NCI-H2171 (cell line): ENCODE measurements at regions not wholly inside any gene's neighbourhood (a gene's known extent, or its start where the extent isn't known, plus 50 kb on each side); places are given as distances from the start of the nearest gene placed in this dataset.
A peak's percentile ranks its signal among the peaks of the same experiment; 100 is the strongest.
"Not testable (repeated sequence)": the region's sequence is repeated elsewhere in the genome, so short reads cannot be mapped to it uniquely, and the experiment has no call there.

Experiments
- DNase-seq: peaks from one replicate; lab custom pipeline; 2025; lab: John Stamatoyannopoulos, UW

DNA sequence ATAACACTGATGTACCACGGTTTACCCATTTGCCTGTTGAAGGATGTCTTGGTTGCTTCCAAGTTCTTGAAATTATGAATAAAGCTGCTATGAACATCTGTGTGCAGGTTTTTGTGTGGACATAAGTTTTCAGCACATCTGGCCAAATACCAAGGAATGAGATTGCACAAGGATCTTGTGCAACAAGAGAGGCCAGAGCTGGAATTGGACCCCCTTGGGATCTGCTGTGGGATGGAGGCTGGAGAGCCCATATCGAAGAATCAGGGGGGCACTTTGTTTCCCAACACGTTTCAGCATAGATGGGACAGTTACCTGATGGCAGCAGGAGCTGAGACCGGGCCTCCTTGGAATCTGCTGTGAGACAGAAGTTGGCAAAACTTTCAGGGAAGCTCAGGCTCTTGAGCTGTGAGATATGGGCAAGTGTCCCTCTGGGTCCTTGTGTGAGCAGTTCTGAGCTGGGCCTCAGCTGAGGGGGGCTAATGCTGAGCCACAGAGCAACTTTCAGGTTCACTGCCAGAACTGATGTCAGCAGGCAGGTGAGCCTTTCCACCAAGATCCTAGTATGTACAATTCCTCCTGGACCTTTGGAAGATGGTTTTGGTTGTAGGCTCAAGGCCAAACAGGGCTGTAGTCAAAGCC is 115.2 kb upstream of the RAB18 start:
- no peak for DNase-seq

DNA sequence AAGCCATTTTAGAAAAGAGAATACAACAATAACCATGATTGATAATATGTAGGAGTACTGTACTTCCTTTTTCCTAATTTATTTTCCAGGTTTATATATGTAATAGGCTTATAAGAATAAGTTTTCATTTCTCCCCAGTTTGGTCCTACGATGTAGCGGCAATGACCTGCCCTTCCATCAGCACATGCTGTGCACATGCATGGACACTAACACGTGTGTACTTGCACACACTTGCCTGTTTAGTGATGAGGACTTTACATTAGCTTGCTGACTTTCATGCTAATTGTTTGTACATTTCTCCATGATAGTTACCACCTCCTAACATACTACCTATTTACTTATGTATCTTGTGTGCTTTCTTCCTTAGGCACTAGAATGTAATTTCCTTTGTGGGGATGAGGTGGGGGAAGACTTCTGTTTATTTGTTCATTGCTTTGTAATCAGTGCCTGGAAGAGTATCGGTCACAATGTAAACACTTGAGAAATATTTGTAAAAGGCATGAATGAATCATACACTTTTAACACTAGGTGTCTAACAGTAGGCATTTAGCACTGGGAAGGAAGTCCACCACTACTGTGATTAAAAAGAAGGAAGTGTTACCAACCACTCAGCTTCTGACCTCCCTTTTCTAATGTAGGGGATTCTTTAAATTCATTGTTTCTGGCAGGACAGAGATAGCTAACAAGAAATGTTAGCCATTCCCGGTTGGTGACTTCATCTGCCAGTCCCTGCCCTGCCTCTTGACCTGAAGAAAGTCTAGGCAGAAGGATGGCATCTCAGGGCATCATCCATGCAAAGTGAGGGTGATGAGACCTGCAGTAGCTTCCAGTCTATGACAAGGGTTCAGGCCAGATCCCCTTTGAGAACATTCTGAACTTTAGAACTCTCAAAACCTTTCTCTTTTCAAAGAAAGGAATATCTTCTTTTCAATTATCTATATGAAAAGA is 120.2 kb upstream of the RAB18 start:
- no peak for DNase-seq

DNA sequence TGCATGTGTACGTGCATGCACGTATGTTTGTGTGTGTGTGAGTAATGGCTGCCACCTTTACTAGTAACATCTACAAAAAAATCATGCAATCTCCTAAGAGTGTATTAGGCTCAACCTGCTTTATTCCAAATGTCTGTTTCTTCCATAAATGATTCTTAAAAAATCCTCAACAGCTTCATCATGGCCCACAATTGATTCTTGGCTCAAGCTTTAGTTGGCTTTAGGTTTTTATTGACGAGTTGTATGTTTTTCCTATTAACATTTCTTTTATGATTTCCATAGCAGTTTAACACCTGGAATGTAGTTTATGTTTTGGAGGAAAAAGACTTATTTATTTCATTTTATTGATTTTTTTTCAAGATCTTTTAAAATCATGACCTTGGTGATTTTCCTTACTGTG is 121.9 kb upstream of the RAB18 start:
- no peak for DNase-seq

DNA sequence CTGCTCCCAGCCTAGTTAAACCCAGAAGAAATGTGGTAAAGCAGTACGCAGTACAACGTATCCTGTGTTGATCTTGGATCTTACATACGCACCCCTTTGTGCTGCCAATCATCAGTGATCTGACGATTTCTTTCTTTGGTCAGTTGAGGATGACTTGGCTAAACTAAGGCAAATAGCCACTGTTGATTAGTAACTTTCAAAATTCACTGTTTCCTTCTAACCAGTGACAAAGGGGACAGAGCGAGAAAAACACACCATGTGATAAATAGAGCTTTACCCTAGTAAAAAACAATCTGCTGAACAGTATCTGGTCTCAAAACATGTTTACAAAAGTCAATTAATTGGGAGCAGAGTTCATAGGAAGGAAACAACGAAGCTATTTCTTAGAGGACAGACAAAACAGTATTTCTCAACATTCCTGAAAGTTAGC is 123.2 kb upstream of the RAB18 start:
- DNase-seq: no peak

DNA sequence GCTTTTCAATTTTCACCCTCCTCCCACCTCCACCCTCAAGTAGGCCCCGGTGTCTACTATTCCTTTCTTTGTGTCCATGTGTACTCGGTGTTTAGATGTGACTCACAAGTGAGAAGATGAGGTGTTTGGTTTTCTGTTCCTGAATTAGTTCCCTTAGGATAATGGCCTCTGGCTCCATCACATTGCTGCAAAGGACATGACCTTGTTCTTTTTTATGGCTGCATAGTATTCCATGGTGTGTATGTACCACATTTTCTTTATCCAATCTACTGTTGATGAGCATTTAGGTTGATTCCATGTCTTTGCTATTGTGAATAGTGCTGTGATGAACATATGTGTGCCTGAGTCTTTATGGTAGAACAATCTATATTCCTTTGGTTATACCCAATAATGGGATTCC is 125.1 kb upstream of the RAB18 start:
- DNase-seq: not testable (repeated sequence)

DNA sequence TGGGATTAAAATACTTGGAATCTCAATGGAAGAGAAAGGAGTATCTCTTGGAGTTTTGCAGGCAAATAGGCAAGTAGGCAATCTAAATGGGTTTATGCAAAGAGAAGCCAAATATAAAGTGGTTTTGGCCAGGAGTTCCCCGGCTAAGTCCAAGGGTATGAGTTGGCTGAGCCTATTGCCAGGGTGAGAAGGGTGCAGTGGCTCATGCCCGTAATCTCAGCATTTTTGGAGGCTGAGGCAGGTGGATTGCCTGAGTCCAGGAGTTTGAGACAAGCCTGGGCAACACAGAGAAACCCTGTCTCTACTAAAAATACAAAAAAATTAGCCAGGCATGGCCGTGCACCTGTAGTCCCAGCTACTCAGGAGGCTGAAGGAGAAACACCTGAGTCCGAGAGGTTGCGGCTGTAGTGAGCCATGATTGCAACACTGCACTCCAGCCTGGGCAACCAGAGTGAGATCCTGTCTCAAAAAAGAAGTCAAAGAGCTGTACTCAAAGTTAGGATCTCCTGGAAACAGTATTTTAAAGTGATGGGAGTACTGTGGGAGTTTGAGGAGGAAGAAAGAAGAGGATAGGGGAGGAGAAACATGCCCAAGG is 130.4 kb upstream of the RAB18 start:
- DNase-seq: no peak

DNA sequence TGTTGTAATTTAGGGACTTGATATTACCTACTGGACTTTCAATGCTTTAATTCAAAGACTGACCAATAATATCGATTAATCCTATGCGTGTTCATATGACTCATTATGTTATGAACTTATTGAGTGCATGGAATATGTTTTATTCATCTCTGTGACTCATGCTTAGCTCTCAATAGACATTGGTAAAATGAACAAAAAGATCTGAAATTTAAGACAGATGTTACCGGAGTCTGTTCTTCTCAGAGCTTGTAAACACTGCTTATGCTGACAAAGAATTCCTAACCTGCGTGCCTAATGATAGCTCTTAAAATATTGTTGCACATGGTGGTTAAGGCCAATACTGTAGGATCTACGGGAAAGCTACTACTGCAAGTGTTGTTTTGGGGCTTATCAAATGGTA is 131.5 kb upstream of the ACBD5 start:
- DNase-seq: no peak

DNA sequence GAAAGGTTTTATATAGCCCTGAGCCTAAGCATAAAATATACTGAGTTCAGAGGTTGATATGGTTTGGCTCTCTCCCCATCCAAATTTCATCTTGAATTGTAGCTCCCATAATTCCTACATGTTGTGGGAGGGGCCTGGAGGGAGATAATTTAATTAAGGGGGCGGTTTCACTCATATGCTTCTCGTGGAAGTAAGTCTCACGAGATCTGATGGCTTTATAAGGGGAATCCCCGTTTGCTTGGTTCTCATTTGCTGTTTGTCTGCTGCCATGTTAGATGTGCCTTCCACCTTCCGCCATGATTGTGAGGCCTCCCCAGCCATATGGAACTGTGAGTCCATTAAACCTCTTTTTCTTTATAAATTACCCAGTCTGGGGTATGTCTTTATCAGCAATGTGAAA is 130.8 kb upstream of the ACBD5 start:
- not testable (repeated sequence) for DNase-seq

DNA sequence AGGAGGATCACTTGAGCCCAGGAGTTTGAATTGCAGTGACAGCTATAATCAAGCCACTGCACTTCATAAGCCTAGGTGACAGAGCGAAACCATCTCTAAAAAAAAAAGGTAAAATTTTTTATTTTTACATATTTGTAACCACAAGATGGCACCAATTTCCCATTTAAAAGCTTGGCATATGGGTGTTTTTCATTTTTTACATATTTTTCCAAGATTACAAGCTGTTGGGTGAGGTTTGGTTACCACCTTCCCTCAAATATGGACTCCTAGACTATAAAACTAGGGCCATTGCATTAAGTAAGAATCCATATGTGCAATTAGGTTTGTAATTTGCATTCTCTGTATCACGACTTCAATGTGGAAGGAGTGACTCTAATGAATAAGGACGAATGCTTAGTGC is 129.3 kb upstream of the ACBD5 start:
- DNase-seq: no peak

DNA sequence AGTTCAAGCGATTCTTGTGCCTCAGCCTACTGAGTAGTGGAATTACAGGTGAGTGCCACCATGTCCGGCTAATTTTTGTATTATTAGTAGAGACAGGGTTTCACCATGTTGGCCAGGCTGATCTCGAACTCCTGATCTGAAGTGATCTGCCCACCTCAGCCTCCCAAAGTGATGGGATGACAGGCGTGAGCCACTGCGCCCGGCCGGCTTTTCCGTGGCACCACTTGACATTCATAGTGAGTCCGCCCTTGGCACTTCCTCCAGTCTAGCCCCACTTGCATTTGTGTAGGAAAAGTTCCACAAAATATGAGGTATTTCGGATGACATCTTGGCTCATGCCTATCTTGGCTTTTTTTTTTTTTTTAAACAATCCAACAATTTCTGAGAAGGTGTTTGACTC is 128.1 kb upstream of the ACBD5 start:
- DNase-seq: no peak

DNA sequence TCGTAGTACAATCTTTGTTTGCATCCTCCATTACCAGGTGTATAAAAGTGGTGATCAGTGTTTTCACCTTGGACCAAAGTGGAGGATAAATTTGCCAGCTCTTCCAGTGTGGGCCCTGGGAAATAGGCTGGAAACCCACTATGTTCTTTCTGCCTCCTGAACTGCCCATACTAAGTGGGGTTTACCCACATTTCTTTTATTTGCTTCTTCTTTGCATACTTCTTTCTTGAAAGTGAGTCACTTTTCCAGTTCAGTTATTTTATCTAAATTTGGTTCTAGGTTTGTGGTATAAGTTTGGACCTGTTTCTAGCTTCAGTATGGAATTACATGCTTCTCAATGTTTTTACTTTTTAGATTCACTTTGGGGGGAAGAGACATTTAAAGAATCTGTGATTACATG is 126.2 kb upstream of the ACBD5 start:
- DNase-seq: no peak

DNA sequence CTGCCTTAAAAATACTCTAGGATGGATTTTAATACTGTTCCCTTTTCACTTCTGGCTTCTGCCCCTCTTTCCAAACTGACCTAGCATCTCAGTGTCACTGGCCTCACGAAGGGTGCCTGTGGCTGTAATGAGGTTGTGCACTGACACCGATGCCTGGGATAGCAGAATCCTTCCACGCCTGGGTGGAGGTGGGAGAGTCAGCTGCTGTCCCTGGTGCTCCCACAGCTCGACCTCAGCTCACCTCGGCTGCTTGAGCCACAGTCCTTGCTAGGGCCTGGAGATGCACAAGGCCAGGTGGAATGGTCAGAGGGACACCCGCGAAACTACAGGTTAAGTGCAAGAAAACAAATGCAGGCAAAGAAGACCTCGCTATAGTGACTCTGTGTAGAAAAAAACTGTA is 123.4 kb upstream of the ACBD5 start:
- DNase-seq: no peak

DNA sequence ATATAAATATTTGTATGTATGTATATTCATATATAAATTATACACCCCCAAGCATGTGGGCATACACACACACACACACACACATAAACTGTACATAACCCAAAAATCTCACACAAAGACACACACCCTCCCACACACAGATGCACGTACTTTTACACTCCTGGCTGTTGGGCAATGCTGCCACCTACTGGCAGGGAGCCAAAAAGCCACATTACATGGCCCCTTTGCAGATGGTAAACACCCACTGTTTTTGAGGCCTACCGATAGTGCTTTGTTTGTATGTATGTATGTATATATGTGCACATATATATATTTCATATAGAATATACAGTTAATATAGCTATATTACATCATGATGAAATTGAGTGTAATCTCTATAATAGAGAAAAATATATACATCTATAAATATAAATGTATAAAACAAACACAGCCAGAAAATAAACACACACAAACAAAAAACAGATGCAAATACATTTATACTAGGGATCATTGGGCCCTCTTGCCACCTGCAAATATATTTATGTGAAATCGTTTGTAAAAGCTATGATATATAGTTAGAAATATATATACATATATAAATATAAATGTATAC is 120.1 kb upstream of the ACBD5 start:
- DNase-seq: peak; percentile 49

DNA sequence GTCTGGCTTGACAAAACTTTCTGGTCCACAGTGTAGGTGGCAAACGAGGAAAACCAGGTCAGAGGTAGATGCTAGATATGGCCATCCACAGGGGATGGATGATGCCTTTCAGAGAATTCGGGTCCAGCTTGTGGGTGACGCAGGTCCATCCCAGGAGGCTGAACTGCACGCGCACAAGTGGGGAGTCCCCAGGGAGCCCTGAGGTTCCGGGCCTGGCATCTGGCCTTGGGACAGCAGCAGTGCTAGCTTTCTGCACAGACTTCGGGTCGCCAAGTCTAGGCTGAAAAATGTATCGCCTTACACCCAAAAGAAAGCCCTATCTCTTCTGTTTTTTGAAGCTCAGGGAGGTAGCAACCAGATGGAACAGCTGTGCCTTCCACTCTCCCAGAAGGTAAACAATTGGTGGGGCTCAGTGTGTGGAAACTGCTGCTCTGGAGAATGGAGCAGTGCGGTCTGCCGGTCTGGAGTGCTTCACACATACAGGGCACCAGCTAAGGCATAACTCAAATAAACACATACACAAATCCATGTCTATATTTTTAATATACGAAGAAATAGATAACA is 119.3 kb upstream of the ACBD5 start:
- peak; percentile 86 for DNase-seq

DNA sequence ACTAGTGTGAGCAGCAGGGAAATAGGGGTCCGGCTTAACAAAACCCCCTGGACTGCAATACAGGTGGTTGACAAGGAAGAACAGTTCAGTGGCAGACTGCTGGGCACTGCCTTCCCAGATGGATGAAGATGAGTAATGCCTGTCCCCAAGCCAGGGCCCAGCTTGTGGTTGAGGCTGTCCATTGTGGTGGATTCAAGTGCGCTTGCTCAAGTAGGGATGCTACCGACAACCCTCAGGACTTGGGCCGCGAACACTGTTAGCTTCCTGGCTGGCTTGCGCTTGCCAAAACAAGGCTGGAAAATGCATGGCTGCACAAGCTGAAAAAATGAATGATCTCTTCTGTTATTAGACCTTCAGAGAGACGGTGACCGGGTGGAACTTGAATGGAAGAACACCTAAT is 116.1 kb upstream of the ACBD5 start:
- no peak for DNase-seq

DNA sequence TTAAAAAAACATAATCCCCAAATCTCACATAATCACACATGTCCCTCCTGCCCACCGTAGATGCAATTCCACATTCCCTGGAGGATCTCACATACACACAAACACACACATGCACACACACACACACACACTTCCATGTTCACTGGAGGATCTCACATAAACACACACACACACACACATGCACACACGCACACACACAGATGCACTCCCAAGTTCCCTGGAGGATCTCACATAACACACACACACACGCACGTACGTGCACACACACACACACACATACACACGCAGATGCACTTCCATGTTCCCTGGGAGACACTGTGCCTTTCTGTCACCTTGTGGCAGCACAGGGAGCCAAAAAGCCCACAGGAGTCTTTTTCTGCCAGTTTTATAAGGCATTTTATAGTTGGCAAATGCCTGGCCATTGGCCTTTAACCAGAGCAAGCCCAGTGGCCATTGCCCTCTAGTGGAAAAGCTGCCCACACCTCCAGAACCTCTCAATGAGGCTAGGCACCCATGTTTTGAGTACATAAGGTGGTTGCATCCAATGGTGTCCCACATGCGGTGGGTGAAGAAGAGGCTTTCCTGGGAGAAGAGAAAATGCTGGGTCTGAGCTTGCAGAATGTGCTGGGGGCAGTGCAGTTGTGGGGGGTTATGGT is 115.4 kb upstream of the ACBD5 start:
- DNase-seq: no peak

DNA sequence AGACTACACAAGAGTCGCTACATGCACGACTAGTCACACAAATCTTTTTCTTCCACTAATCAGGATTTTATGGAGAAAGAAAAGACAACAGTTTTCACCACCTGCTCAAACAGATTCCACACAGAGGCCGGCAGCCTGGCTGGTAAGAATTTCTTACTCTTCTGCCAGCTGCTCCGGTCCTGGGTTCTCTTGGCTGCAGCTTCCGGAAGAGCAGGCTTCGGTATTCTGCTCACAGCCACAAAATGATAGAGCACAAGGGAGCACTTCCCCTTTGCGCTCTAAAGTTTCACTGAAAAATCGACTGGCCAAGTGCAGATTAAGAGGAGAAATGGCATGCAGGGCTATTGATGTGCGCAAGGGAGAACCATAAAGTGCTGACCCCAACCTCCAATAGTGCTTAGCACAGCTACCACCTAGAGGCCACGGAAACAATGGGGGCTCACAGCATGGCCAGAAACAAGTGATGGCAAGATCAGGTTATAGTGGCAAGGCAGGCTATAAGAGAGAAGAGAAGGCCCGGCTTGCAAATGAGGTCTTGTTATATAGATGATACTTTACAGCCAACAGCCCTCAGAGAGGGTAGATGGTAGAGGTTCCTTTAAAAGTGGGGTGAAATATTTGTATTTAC is 114.2 kb upstream of the ACBD5 start:
- DNase-seq: peak; percentile 37

DNA sequence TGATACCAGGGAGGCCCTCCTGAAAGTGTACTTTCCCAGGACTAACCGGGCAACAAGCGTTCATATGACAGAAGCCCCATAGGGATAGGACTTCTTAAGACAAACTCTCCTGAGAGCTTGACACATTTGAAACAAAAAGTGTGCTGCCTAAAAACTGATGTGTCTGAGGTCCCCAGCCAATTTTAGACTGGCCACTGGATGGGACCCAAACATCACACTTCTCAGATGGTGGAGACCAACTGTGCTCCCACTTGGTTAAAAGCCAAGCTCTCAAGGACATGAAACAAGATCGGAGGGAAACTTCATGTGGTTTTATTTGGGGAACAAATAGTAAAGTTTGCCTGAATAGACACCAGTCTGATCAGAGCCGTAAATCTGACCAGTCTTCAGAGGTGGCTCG is 113.5 kb upstream of the ACBD5 start:
- not testable (repeated sequence) for DNase-seq

DNA sequence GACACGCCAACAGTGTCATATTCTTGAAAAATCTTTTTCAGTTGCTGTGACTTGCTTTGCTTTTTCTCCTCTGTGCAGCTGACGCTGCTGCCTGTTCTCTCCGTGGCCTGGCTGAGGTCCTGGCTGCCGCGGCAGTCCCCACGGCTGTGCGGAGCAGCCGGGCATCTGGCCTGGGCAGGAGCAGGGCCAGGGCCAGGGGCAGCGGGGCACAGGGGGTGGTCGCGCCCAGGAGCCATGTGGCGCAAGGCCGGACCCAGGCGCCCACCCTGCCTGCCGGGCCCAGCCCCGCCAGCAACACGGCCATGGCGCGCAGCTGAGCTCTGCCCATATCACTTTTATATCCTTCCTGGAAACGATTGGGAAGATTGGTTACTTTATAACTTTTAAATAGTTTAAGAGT is 109.4 kb upstream of the ACBD5 start:
- DNase-seq: no peak

DNA sequence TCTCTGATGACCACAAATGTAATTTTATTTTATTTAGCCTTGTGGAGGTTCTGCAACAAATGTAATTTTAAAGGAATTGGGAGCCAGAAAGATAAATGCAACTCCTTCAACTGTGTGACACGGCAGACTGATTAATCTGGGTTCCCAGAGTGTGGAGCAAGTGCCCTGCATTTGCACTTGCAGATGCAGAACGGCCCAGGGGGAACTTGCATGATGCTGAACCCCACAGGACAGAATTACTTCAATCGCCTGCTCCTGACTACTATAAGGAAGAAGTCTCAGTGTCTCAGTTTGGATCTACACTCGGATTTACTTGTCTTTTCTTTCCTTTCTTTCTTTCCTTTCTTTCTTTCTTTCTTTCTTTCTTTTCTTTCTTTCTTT is 107.2 kb upstream of the ACBD5 start:
- DNase-seq: not testable (repeated sequence)

DNA sequence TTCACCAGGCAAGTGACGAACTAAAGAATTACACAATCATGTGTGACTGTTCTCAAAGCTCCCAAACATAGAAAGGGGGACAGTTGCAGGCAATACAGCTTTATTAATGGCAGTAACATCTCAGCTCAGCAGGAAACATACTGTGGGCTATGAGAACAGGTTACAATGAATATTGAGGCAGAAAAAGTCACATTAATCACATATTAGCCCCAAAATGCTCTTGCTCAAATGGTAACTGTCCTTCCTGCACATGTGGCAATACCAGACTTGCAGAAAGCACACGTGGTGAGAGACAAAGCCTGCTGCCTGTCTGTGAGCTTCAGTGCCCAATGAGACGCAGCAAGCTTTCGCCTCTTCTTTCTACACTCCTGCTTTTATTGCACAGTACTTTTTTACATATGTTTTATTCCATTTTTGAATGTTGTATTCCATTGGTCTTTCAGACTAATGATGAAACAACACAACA is 104.9 kb upstream of the ACBD5 start:
- no peak for DNase-seq
